CD4-positive, alpha-beta memory T cell (primary cell): ENCODE measurements at regions not wholly inside any gene's neighbourhood (a gene's known extent, or its start where the extent isn't known, plus 50 kb on each side); places are given as distances from the start of the nearest gene placed in this dataset.

Experiments
- CTCF ChIA-PET: fragments of 350-600 bp; sonication (Branson Sonifier 250); formaldehyde crosslinking; loops from one replicate; lab custom pipeline; 2021; ENCODE audit warnings: inconsistent platforms; ENCODE audit not compliant: partially characterized antibody; lab: Charles Lee
- POLR2A ChIA-PET: fragments of 350-600 bp; sonication (Branson Sonifier 250); formaldehyde crosslinking; loops from one replicate; lab custom pipeline; 2021; ENCODE audit not compliant: partially characterized antibody; lab: Charles Lee
- DNase-seq, 5 donors: peaks; one replicate each; pipeline versions ENCODE4 v3.0.0 to v3.0.0-alpha.2; 2020 to 2022; ENCODE audit warnings: mixed read lengths in 1 of 5
- H3K27ac ChIP-seq: one replicate; pipeline ENCODE4 v1.7.0; 2013; ENCODE audit warnings: low read depth, low read length
- H3K27me3 ChIP-seq: 2 replicates; pipeline ENCODE4 v1.7.0; 2013; ENCODE audit warnings: mild to moderate bottlenecking, low read length, moderate library complexity; ENCODE audit not compliant: insufficient read depth
- H3K36me3 ChIP-seq: 2 replicates; pipeline ENCODE4 v1.7.0; 2013; ENCODE audit warnings: mild to moderate bottlenecking, low read length, moderate library complexity; ENCODE audit not compliant: insufficient read depth
- H3K4me1 ChIP-seq: 2 replicates; pipeline ENCODE4 v1.7.0; 2013; ENCODE audit warnings: mild to moderate bottlenecking, low read length, moderate library complexity; ENCODE audit not compliant: insufficient read depth
- H3K4me3 ChIP-seq, 2 donors: one replicate each; pipeline ENCODE4 v1.7.0; 2013; ENCODE audit warnings: low read length in 2 of 2, mild to moderate bottlenecking in 1 of 2
- H3K9me3 ChIP-seq, 2 donors: one replicate each; pipeline ENCODE4 v1.7.0; 2013; ENCODE audit warnings: low read length in 2 of 2, control low read depth in 1 of 2; ENCODE audit not compliant: control insufficient read depth in 1 of 2
- H3K27ac Mint-ChIP-seq, 7 donors: one replicate each; pipeline ENCODE4 v1.8.0; 2020 to 2021; ENCODE audit warnings: mixed read lengths in 7 of 7, mild to moderate bottlenecking in 6 of 7, inconsistent platforms in 3 of 7, moderate library complexity in 3 of 7
- H3K27me3 Mint-ChIP-seq, 2 donors: one replicate each; pipeline ENCODE4 v1.8.0; 2020 to 2021; ENCODE audit warnings: mixed read lengths in 2 of 2
- H3K36me3 Mint-ChIP-seq, 2 donors: one replicate each; pipeline ENCODE4 v1.8.0; 2020 to 2021; ENCODE audit warnings: mixed read lengths in 2 of 2, inconsistent platforms in 1 of 2, mild to moderate bottlenecking in 1 of 2
- H3K4me1 Mint-ChIP-seq, 4 donors: one replicate each; pipeline ENCODE4 v1.8.0; 2020 to 2021; ENCODE audit warnings: mixed read lengths in 4 of 4, mild to moderate bottlenecking in 1 of 4
- H3K4me3 Mint-ChIP-seq, 8 donors: one replicate each; pipeline ENCODE4 v1.8.0; 2020 to 2021; ENCODE audit warnings: mixed read lengths in 8 of 8, mild to moderate bottlenecking in 7 of 8, moderate library complexity in 6 of 8, inconsistent platforms in 3 of 8
- H3K9me3 Mint-ChIP-seq, 8 donors: one replicate each; pipeline ENCODE4 v1.8.0; 2020 to 2021; ENCODE audit warnings: mixed read lengths in 8 of 8, mild to moderate bottlenecking in 5 of 8, inconsistent platforms in 3 of 8, moderate library complexity in 1 of 8
- intact Hi-C: fragments of 100-400 bp; cut with micrococcal nuclease; formaldehyde crosslinking; loops from one replicate; pipeline ENCODE4 v1.15.1; 2023

DNA sequence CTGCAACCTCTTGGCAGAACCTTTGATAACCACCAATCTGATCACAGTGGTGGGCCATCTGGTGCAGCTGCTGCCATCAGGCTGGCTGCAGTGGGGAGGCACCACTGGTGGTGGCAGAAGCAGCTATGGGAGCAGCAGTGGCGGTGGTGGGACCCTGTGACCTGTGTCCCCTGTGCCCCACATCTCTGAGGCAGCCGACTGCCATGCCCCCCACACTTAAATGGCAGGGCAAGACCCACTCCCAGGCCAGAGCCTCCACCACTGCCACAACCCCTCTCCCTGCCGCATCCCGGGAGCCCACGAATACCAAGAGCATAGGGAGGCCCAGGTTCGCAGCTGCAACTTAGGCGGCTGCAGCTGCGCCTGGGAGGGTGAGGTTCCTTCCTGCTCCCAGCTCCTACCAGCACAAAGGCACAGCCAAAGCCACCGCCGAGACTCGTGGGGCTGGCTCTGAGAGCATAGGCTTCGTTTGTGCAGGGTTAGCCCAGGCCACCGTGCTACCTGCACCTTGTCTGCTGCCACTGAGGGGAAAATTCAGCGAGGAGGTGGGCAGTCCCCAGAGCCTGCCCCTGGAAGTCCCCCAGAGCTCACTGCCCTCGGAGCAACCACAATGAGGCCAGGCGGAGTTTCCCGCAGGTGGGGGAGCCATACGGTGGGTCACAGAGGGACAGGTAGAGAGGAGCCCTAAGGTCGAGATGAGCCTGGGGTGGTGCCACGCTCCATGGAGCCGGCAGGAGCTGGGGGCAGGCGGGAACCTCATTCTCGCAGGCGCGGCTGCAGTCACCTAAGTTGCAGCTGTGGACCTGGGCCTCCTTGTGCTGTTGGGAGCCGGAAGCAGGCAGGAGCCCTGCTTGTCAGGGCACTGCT, 518.7 kb downstream of the RWDD3 start:
- Mint-ChIP-seq H3K9me3 (peaks cover 7 to 24% (median 16%) of the 10 kb centered on the region in 8 donors), H3K4me3 (peak overlapping the region in 1 of 8 donors; percentile 31), H3K36me3 (no peaks in the 10 kb centered on the region), H3K27me3 (no peaks in the 10 kb centered on the region), H3K27ac (no peak overlapping the region), H3K4me1 (no peaks in the 10 kb centered on the region)
- ChIA-PET CTCF (no interaction called here), POLR2A (no interaction called here)
- Histone ChIP-seq H3K27ac (no peak overlapping the region), H3K4me1 (no peaks in the 10 kb centered on the region), H3K9me3 (no peaks in the 10 kb centered on the region), H3K4me3 (no peak overlapping the region), H3K36me3 (no peaks in the 10 kb centered on the region), H3K27me3 (no peaks in the 10 kb centered on the region)
- intact Hi-C loops = no loop called here
- DNase-seq = peak in 1 of 5 donors; percentile 24

DNA sequence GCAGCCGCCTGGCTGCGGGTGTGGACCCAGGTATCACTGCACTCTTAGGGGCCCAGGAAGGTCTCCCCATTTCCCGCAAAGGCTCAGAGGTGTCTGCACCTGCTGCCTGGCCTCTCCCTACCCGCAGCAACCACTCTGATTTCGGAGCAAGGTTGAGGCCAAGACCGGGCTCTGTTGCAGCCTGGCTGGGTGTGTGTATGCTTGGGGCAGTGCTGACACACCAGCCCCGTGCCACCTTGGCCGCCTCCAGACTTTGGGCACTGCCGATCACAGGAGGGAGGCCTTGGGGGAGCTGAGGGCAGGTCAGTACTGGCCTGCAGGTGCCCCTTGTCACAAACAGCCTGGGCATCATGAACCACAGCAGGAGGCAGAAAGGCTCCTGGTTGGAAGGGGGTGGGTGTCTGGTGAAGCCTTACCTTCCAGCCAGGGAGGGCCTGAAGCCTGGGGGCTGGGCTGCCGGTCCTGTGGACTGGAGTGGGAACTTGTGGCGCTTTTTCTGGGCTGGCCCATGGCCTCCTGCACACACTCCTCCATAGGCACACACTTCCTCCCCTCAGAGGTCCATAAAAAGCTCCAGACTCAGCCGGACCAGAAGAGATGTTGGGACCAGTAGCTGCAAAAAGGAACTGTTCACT, 519.5 kb downstream of the RWDD3 start:
- CTCF ChIA-PET = no interaction called here

DNA sequence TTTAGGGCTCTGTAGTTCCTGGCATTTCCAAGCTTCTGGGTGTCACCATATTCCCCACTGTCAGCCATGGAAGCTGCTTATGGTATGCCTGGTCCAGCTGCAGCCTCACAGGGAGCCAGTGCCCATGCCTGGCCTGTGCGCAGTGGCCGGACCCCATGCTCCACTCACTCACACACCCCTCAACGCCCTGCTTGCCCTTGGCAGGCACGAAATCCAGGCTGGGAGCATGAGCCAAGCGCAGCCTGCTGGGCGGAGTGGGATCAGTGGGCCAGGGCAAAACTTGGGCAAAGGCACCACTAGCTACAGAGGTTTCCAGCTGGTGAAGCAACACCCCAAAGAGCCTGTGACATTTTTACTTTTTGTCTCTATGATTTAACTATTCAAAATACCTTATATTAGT, 520.4 kb downstream of the RWDD3 start:
- Mint-ChIP-seq H3K4me1 (no peaks in the 10 kb centered on the region), H3K27ac (no peak overlapping the region), H3K36me3 (no peaks in the 10 kb centered on the region), H3K27me3 (no peaks in the 10 kb centered on the region), H3K9me3 (peaks cover 8 to 24% (median 16%) of the 10 kb centered on the region in 8 donors), H3K4me3 (no peak overlapping the region)
- H3K27ac ChIP-seq = no peak overlapping the region
- no peaks in the 10 kb centered on the region for H3K4me1 ChIP-seq
- H3K36me3 ChIP-seq = no peaks in the 10 kb centered on the region
- POLR2A ChIA-PET = no interaction called here
- H3K9me3 ChIP-seq = no peaks in the 10 kb centered on the region
- H3K4me3 ChIP-seq = no peak overlapping the region
- no peak for DNase-seq
- intact Hi-C loops = no loop called here
- H3K27me3 ChIP-seq = no peaks in the 10 kb centered on the region
- CTCF ChIA-PET = no interaction called here

More for the DNA sequence above, 519.5 kb downstream of the RWDD3 start:
- intact Hi-C loops = no loop called here
- Mint-ChIP-seq H3K27ac (no peak overlapping the region), H3K36me3 (no peaks in the 10 kb centered on the region), H3K4me3 (no peak overlapping the region), H3K4me1 (no peaks in the 10 kb centered on the region), H3K9me3 (peaks cover 7 to 24% (median 16%) of the 10 kb centered on the region in 8 donors), H3K27me3 (no peaks in the 10 kb centered on the region)
- H3K36me3 ChIP-seq = no peaks in the 10 kb centered on the region
- no peaks in the 10 kb centered on the region for H3K9me3 ChIP-seq
- no peak overlapping the region for H3K4me3 ChIP-seq
- H3K4me1 ChIP-seq = no peaks in the 10 kb centered on the region
- POLR2A ChIA-PET = no interaction called here
- no peaks in the 10 kb centered on the region for H3K27me3 ChIP-seq
- no peak overlapping the region for H3K27ac ChIP-seq
- no peak for DNase-seq

DNA sequence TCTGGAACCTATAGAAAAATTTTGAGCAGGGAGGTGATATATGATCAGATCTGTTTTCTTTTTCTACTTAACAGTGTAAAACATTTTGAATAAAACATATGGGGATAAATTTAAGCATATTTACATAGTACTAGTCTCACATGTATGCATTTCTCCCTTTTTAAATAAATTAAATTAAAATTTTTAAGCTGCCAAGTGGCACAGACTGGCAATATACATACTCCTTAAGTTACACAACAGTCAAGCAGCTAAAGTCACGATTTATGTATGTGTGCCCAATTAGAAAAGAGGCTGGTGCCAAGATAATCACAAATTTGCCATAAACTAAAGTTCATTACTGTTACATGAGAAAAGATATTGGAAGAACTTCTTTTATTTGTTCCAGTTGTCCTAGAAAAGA, 532.0 kb downstream of the RWDD3 start:
- H3K27ac Mint-ChIP-seq = no peak overlapping the region
- no peak overlapping the region for H3K4me3 ChIP-seq
- no peaks in the 10 kb centered on the region for H3K4me1 ChIP-seq
- ChIA-PET POLR2A (no interaction called here), CTCF (no interaction called here)
- H3K27me3 Mint-ChIP-seq = no peaks in the 10 kb centered on the region
- no peaks in the 10 kb centered on the region for H3K36me3 ChIP-seq
- no peak for DNase-seq
- no peaks in the 10 kb centered on the region for H3K36me3 Mint-ChIP-seq
- intact Hi-C loops = no loop called here
- no peaks in the 10 kb centered on the region for H3K4me1 Mint-ChIP-seq
- H3K27ac ChIP-seq = no peak overlapping the region
- no peaks in the 10 kb centered on the region for H3K9me3 ChIP-seq
- peaks cover 0 to 13% (median 0%) of the 10 kb centered on the region in 8 donors for H3K9me3 Mint-ChIP-seq
- no peaks in the 10 kb centered on the region for H3K27me3 ChIP-seq
- no peak overlapping the region for H3K4me3 Mint-ChIP-seq

DNA sequence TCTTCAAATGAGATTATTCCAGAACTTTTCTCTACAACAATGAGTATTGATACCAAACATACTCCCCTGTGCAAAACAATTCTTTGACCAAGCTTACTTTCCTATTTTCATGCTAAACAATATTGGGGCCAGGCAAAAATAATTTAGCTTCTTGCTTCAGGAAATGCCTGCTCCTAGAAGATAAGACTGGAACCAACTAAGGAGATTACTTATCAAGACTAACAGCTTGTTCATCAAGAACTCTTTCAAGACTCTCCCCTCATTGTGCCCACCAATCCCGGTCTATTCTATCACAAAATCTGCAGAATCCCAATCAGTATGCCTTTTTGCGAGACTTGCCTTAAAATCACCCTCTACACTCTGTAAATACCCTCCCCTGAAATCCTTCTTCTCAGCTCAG, 536.6 kb downstream of the RWDD3 start:
- H3K4me1 ChIP-seq = no peaks in the 10 kb centered on the region
- Mint-ChIP-seq H3K36me3 (no peaks in the 10 kb centered on the region), H3K4me3 (no peak overlapping the region), H3K27ac (no peak overlapping the region), H3K4me1 (no peaks in the 10 kb centered on the region), H3K9me3 (peaks cover 0 to 17% (median 1%) of the 10 kb centered on the region in 8 donors), H3K27me3 (no peaks in the 10 kb centered on the region)
- CTCF ChIA-PET = no interaction called here
- H3K9me3 ChIP-seq = no peaks in the 10 kb centered on the region
- H3K4me3 ChIP-seq = no peak overlapping the region
- no peak for DNase-seq
- no peak overlapping the region for H3K27ac ChIP-seq
- no peaks in the 10 kb centered on the region for H3K27me3 ChIP-seq
- intact Hi-C loops = no loop called here
- no peaks in the 10 kb centered on the region for H3K36me3 ChIP-seq
- POLR2A ChIA-PET = no interaction called here

DNA sequence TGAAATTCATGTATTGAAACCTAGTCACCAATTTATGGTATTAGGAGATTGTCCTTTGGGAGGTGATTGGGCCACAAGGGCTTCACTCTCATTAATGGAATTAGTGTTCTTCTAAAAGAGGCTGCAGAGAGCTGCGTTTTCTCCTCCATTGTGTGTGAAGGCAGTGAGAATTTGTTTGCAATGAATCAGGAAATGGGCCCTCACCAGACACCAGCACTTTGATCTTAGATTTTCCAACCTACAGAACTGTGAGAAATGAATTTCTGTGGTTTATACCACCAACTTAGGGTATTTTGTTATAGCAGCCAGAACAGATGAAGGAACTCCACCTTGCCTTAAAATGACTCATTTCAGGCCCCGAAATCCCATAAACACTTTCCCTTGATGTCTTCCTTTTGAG, 544.2 kb downstream of the RWDD3 start:
- no peak overlapping the region for H3K4me3 ChIP-seq
- H3K36me3 Mint-ChIP-seq = no peaks in the 10 kb centered on the region
- H3K4me1 ChIP-seq = no peaks in the 10 kb centered on the region
- H3K9me3 ChIP-seq = no peaks in the 10 kb centered on the region
- H3K27ac Mint-ChIP-seq = no peak overlapping the region
- H3K27me3 Mint-ChIP-seq = no peaks in the 10 kb centered on the region
- H3K27me3 ChIP-seq = no peaks in the 10 kb centered on the region
- no peak overlapping the region for H3K27ac ChIP-seq
- POLR2A ChIA-PET = no interaction called here
- H3K4me3 Mint-ChIP-seq = no peak overlapping the region
- no peaks in the 10 kb centered on the region for H3K4me1 Mint-ChIP-seq
- H3K36me3 ChIP-seq = no peaks in the 10 kb centered on the region
- peaks cover 0 to 13% (median 6%) of the 10 kb centered on the region in 8 donors for H3K9me3 Mint-ChIP-seq
- CTCF ChIA-PET = no interaction called here
- intact Hi-C loops = no loop called here
- no peak for DNase-seq

DNA sequence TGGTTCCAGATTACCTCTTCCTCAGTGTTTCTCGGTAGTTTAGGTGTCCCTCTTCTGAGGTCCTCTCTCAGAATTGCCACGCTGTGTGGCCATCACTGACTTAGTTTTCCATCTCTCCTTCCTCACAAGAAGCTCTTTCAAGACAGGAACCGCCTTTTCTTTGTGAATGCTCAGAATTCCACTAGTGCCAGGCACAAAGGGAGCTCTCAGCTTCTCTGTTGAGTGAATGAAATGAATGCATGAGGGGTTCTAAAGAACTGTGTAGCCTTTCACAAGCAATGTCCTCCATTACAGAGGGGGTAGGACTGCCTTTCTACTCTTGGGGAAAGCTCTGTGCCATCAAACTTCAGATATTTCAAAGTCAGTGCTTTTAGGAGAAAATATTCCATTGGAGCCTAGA, 546.8 kb downstream of the RWDD3 start:
- no peaks in the 10 kb centered on the region for H3K4me1 ChIP-seq
- no peak overlapping the region for H3K27ac Mint-ChIP-seq
- H3K9me3 ChIP-seq = no peaks in the 10 kb centered on the region
- H3K27ac ChIP-seq = no peak overlapping the region
- POLR2A ChIA-PET = no interaction called here
- no peak for DNase-seq
- no peaks in the 10 kb centered on the region for H3K36me3 Mint-ChIP-seq
- no peak overlapping the region for H3K4me3 ChIP-seq
- no peaks in the 10 kb centered on the region for H3K36me3 ChIP-seq
- H3K4me1 Mint-ChIP-seq = no peaks in the 10 kb centered on the region
- no peak overlapping the region for H3K4me3 Mint-ChIP-seq
- peaks cover 0 to 9% (median 6%) of the 10 kb centered on the region in 8 donors for H3K9me3 Mint-ChIP-seq
- H3K27me3 ChIP-seq = no peaks in the 10 kb centered on the region
- H3K27me3 Mint-ChIP-seq = no peaks in the 10 kb centered on the region
- CTCF ChIA-PET = no interaction called here
- intact Hi-C loops = no loop called here
